Neural cell (in vitro differentiated cells): ENCODE measurements at regions not wholly inside any gene's neighbourhood (a gene's known extent, or its start where the extent isn't known, plus 50 kb on each side); places are given as distances from the start of the nearest gene placed in this dataset.

Experiments
- H2AFZ ChIP-seq: fragments of 200-600, 300-800 bp; sonication (generic), shearing (Covaris generic); 2 replicates; pipeline ENCODE4 v1.6.0; 2014; ENCODE audit warnings: low read depth, mild to moderate bottlenecking, antibody characterized with exemption, low read length, moderate library complexity
- H3F3A ChIP-seq: fragments of 200-600 bp; shearing (Covaris generic); 2 replicates; pipeline ENCODE4 v1.6.1; 2016; ENCODE audit warnings: mild to moderate bottlenecking, moderate library complexity, mixed read lengths, antibody characterized with exemption, low read length; ENCODE audit not compliant: insufficient read depth, poor library complexity, severe bottlenecking
- H3K27ac ChIP-seq: fragments of 200-600, 300-800 bp; sonication (generic), shearing (Covaris generic); 2 replicates; pipeline ENCODE4 v1.5.1; 2014; ENCODE audit warnings: mild to moderate bottlenecking, low read length, moderate library complexity
- H3K27me3 ChIP-seq: fragments of 300-800, 200-600 bp; sonication (generic), shearing (Covaris generic); 2 replicates; pipeline ENCODE4 v1.6.0; 2014; ENCODE audit warnings: mild to moderate bottlenecking, low read depth, low read length, moderate library complexity; ENCODE audit not compliant: insufficient read depth
- H3K36me3 ChIP-seq: fragments of 300-800, 200-600 bp; sonication (generic), shearing (Covaris generic); 2 replicates; pipeline ENCODE4 v1.5.1; 2014; ENCODE audit warnings: mild to moderate bottlenecking, antibody characterized with exemption, low read length, moderate library complexity; ENCODE audit not compliant: insufficient read depth
- H3K4me2 ChIP-seq: fragments of 300-800, 200-600 bp; sonication (generic), shearing (Covaris generic); 2 replicates; pipeline ENCODE4 v1.6.0; 2014; ENCODE audit warnings: mild to moderate bottlenecking, low read length
- H3K4me3 ChIP-seq: fragments of 300-800, 200-600 bp; sonication (generic), shearing (Covaris generic); 2 replicates; pipeline ENCODE4 v1.5.1; 2014; ENCODE audit warnings: mild to moderate bottlenecking, low read length, moderate library complexity
- H3K79me2 ChIP-seq: fragments of 200-600 bp; shearing (Covaris generic); replicated peaks from 2 replicates; pipeline ENCODE4 v1.6.0; 2014; ENCODE audit warnings: mild to moderate bottlenecking, low read length, moderate library complexity; ENCODE audit not compliant: insufficient read depth
- H3K9ac ChIP-seq: fragments of 300-800, 200-600 bp; sonication (generic), shearing (Covaris generic); 2 replicates; pipeline ENCODE4 v1.6.1; 2016; ENCODE audit warnings: mild to moderate bottlenecking, low read length, mixed read lengths
- H3K9me2 ChIP-seq: fragments of 200-600 bp; shearing (Covaris generic); 2 replicates; pipeline ENCODE4 v1.6.1; 2016; ENCODE audit warnings: mild to moderate bottlenecking, low read length, mixed read lengths; ENCODE audit not compliant: insufficient read depth
- H3K9me3 ChIP-seq: fragments of 200-600, 300-800 bp; sonication (generic), shearing (Covaris generic); 2 replicates; pipeline ENCODE4 v1.6.1; 2016; ENCODE audit warnings: mild to moderate bottlenecking, mixed run types, low read length, moderate library complexity, mixed read lengths
- H4K20me1 ChIP-seq: fragments of 200-600 bp; shearing (Covaris generic); 2 replicates; pipeline ENCODE4 v1.6.1; 2016; ENCODE audit warnings: mild to moderate bottlenecking, mixed run types; ENCODE audit not compliant: insufficient read depth
- CTCF ChIP-seq: fragments of 450-650 bp; IDR thresholded peaks from 2 replicates; pipeline ENCODE4 v1.5.1; 2014; ENCODE audit warnings: antibody characterized with exemption, mild to moderate bottlenecking, moderate library complexity; ENCODE audit not compliant: poor library complexity, severe bottlenecking
- EP300 ChIP-seq: fragments of 450-650 bp; conservative IDR thresholded peaks from 2 replicates; pipeline ENCODE4 v1.6.1; 2014; ENCODE audit warnings: antibody characterized with exemption, mild to moderate bottlenecking, moderate library complexity; ENCODE audit not compliant: poor library complexity, severe bottlenecking
- EZH2 ChIP-seq: fragments of 200-600, 300-800 bp; shearing (Covaris generic), sonication (generic); IDR thresholded peaks from 2 replicates; pipeline ENCODE4 v1.6.1; 2014; ENCODE audit warnings: antibody characterized with exemption, low read length, borderline replicate concordance, mild to moderate bottlenecking; ENCODE audit not compliant: insufficient read depth, poor library complexity, severe bottlenecking
- MXI1 ChIP-seq: fragments of 450-650 bp; conservative IDR thresholded peaks from 2 replicates; pipeline ENCODE4 v1.6.1; 2014; ENCODE audit warnings: antibody characterized with exemption, mild to moderate bottlenecking; ENCODE audit not compliant: poor library complexity, severe bottlenecking
- POLR2AphosphoS5 ChIP-seq: IDR thresholded peaks from 2 replicates; pipeline ENCODE4 v1.6.1; 2012
- RAD21 ChIP-seq: fragments of 450-650 bp; conservative IDR thresholded peaks from 2 replicates; pipeline ENCODE4 v1.6.1; 2014; ENCODE audit warnings: antibody characterized with exemption, mild to moderate bottlenecking, moderate library complexity
- REST ChIP-seq: IDR thresholded peaks from 2 replicates; pipeline ENCODE4 v1.6.1; 2012; ENCODE audit warnings: borderline replicate concordance
- SMC3 ChIP-seq: fragments of 450-650 bp; conservative IDR thresholded peaks from 2 replicates; pipeline ENCODE4 v1.6.1; 2014; ENCODE audit warnings: antibody characterized with exemption, mild to moderate bottlenecking, moderate library complexity; ENCODE audit not compliant: poor library complexity
- TAF1 ChIP-seq: IDR thresholded peaks from 2 replicates; pipeline ENCODE4 v1.6.1; 2012; ENCODE audit warnings: low read depth

DNA sequence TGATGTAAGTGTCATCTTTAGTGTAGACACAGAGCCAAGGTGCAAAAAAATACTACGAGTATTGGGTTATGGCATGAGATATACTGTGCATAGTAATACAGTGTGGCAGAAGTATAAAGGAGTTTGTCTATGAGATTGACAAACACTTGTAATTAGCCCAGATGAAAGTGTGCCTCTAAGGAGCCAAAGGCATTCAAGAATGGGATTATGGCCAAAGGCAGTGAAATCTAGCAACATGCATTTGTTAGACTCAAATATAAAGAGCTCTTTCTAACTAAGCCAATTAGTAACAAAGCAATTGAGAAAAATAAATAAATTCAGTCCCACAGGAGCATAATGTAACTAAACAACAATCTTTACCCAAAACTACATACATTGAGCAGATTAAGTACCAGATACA is 1761.8 kb downstream of the SUCLG1 start:
- H3K4me3 ChIP-seq = no peak overlapping the region
- H3K36me3 ChIP-seq = no peaks in the 10 kb centered on the region
- no peak overlapping the region for H3K27ac ChIP-seq
- no peak overlapping the region for H2AFZ ChIP-seq
- H3K27me3 ChIP-seq = no peaks in the 10 kb centered on the region
- no peaks in the 10 kb centered on the region for H3K9me3 ChIP-seq
- no peak overlapping the region for H3K4me2 ChIP-seq
- TF ChIP-seq REST (no peak), POLR2AphosphoS5 (no peak), RAD21 (no peak), CTCF (no peak)
- no peaks in the 10 kb centered on the region for H3K9me2 ChIP-seq
- no peaks in the 10 kb centered on the region for H3K79me2 ChIP-seq
- H4K20me1 ChIP-seq = no peaks in the 10 kb centered on the region
- no peak overlapping the region for H3K9ac ChIP-seq
- no peaks in the 10 kb centered on the region for H3F3A ChIP-seq

DNA sequence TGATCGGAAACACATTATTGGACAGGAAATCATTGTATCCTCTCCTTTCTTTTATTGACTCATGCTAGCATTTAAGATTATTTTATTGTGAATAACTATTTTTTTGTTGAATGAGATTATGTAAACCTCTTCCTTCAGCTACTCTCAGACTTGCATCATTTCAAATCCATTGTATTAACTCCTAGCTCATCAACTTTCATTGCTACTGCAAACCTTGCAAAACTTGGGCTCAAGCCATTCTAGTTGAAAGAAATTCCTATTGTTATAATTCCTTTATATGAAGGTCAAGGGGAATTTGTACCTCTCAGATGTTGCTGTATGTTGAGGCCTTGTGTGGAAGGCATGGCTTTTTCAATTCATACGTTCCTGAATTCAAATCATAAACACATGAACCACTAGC is 1764.6 kb downstream of the SUCLG1 start:
- TF ChIP-seq EZH2 (no peak), RAD21 (no peak), SMC3 (no peak), TAF1 (no peak), REST (no peak), EP300 (no peak), MXI1 (no peak), POLR2AphosphoS5 (no peak), CTCF (no peak)
- Histone ChIP-seq H3K4me2 (no peak overlapping the region), H3K9me3 (no peaks in the 10 kb centered on the region), H3K36me3 (no peaks in the 10 kb centered on the region), H3F3A (no peaks in the 10 kb centered on the region), H3K27me3 (no peaks in the 10 kb centered on the region), H2AFZ (no peak overlapping the region), H3K27ac (no peak overlapping the region), H3K79me2 (no peaks in the 10 kb centered on the region), H4K20me1 (no peaks in the 10 kb centered on the region), H3K9me2 (no peaks in the 10 kb centered on the region), H3K9ac (no peak overlapping the region), H3K4me3 (no peak overlapping the region)
